ENCODE measurements at regions not wholly inside any gene's neighbourhood (a gene's known extent, or its start where the extent isn't known, plus 50 kb on each side); places are given as distances from the start of the nearest gene placed in this dataset.

GRCh38 chr11:90818196-90818745 lies 595.4 kb upstream of the CHORDC1 start:
- TF ChIP-seq SIN3A (IDR thresholded peaks at IDR 0.05; ENCODE audit: borderline replicate concordance, insufficient read depth, low read length) (no peak), TAF1 (IDR thresholded peaks at IDR 0.05; ENCODE audit: borderline replicate concordance, insufficient read depth, low read length) (no peak), REST (IDR thresholded peaks at IDR 0.05; ENCODE audit: insufficient read depth in 1 of 2, low read depth in 2 of 2, low read length in 2 of 2) (no peak), POLR2AphosphoS5 (IDR thresholded peaks at IDR 0.05; ENCODE audit: low read depth, low read length) (no peak), FOXP2 (optimal IDR thresholded peaks at IDR 0.05; ENCODE audit: borderline replicate concordance, extremely low read depth, extremely low read length, insufficient read depth) (no peak)

- TF ChIP-seq FOXP2 (optimal IDR thresholded peaks at IDR 0.05; ENCODE audit: borderline replicate concordance, extremely low read depth, extremely low read length, insufficient read depth): no peak
- no peak for TF ChIP-seq REST (IDR thresholded peaks at IDR 0.05; ENCODE audit: insufficient read depth in 1 of 2, low read depth in 2 of 2, low read length in 2 of 2)
- no peak for TF ChIP-seq POLR2AphosphoS5 (IDR thresholded peaks at IDR 0.05; ENCODE audit: low read depth, low read length)
- TF ChIP-seq SIN3A (IDR thresholded peaks at IDR 0.05; ENCODE audit: borderline replicate concordance, insufficient read depth, low read length): no peak
- TF ChIP-seq TAF1 (IDR thresholded peaks at IDR 0.05; ENCODE audit: borderline replicate concordance, insufficient read depth, low read length): no peak
Measured at GRCh38 chr11:90809581-90809980, 586.7 kb upstream of the CHORDC1 start.

- TF ChIP-seq POLR2AphosphoS5 (IDR thresholded peaks at IDR 0.05; ENCODE audit: low read depth, low read length) (no peak), REST (IDR thresholded peaks at IDR 0.05; ENCODE audit: insufficient read depth in 1 of 2, low read depth in 2 of 2, low read length in 2 of 2) (no peak), SIN3A (IDR thresholded peaks at IDR 0.05; ENCODE audit: borderline replicate concordance, insufficient read depth, low read length) (no peak), FOXP2 (optimal IDR thresholded peaks at IDR 0.05; ENCODE audit: borderline replicate concordance, extremely low read depth, extremely low read length, insufficient read depth) (no peak), TAF1 (IDR thresholded peaks at IDR 0.05; ENCODE audit: borderline replicate concordance, insufficient read depth, low read length) (no peak)
Measured at GRCh38 chr11:90805172-90805571, 582.3 kb upstream of the CHORDC1 start.

- TF ChIP-seq REST (IDR thresholded peaks at IDR 0.05; ENCODE audit: insufficient read depth in 1 of 2, low read depth in 2 of 2, low read length in 2 of 2) (no peak), FOXP2 (optimal IDR thresholded peaks at IDR 0.05; ENCODE audit: borderline replicate concordance, extremely low read depth, extremely low read length, insufficient read depth) (no peak), SIN3A (IDR thresholded peaks at IDR 0.05; ENCODE audit: borderline replicate concordance, insufficient read depth, low read length) (no peak), POLR2AphosphoS5 (IDR thresholded peaks at IDR 0.05; ENCODE audit: low read depth, low read length) (no peak), TAF1 (IDR thresholded peaks at IDR 0.05; ENCODE audit: borderline replicate concordance, insufficient read depth, low read length) (no peak)
Measured at GRCh38 chr11:90803831-90804230, 581.0 kb upstream of the CHORDC1 start.

- no peak for TF ChIP-seq POLR2AphosphoS5 (IDR thresholded peaks at IDR 0.05; ENCODE audit: low read depth, low read length)
- no peak for TF ChIP-seq REST (IDR thresholded peaks at IDR 0.05; ENCODE audit: insufficient read depth in 1 of 2, low read depth in 2 of 2, low read length in 2 of 2)
- TF ChIP-seq SIN3A (IDR thresholded peaks at IDR 0.05; ENCODE audit: borderline replicate concordance, insufficient read depth, low read length): no peak
- no peak for TF ChIP-seq FOXP2 (optimal IDR thresholded peaks at IDR 0.05; ENCODE audit: borderline replicate concordance, extremely low read depth, extremely low read length, insufficient read depth)
- no peak for TF ChIP-seq TAF1 (IDR thresholded peaks at IDR 0.05; ENCODE audit: borderline replicate concordance, insufficient read depth, low read length)
Measured at GRCh38 chr11:90803366-90803765, 580.5 kb upstream of the CHORDC1 start.
